ENCODE measurements at regions not wholly inside any gene's neighbourhood (a gene's known extent, or its start where the extent isn't known, plus 50 kb on each side); places are given as distances from the start of the nearest gene placed in this dataset.

DNA sequence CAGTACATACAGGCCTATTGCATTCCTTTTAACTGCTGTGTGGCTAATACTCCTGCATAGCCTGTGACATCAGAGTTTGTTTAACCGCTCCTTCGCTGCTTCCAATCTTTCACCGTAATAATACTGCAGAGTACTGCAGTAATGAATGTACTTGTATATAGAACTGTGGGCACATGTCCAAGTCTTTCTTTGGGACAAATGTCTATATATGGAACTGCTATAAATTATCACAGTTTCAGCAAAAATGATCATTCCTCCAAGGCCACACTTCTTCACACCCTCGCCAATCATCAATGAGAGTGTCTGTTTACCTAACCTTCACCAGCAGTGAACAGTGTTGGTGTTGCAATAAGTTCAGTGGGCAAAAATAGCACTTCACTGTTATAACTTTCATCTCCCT lies 230.4 kb downstream of the SP3 start:
- TF ChIP-seq POLR2AphosphoS5 (IDR thresholded peaks at IDR 0.05) (no peak), POLR2A (IDR thresholded peaks at IDR 0.05) (no peak)
- TF ChIP-seq, protein P1, sequence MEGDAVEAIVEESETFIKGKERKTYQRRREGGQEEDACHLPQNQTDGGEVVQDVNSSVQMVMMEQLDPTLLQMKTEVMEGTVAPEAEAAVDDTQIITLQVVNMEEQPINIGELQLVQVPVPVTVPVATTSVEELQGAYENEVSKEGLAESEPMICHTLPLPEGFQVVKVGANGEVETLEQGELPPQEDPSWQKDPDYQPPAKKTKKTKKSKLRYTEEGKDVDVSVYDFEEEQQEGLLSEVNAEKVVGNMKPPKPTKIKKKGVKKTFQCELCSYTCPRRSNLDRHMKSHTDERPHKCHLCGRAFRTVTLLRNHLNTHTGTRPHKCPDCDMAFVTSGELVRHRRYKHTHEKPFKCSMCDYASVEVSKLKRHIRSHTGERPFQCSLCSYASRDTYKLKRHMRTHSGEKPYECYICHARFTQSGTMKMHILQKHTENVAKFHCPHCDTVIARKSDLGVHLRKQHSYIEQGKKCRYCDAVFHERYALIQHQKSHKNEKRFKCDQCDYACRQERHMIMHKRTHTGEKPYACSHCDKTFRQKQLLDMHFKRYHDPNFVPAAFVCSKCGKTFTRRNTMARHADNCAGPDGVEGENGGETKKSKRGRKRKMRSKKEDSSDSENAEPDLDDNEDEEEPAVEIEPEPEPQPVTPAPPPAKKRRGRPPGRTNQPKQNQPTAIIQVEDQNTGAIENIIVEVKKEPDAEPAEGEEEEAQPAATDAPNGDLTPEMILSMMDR (IDR thresholded peaks at IDR 0.05 in 8 of 11, conservative IDR thresholded peaks at IDR 0.05 in 3 of 11), result no peak
